BE2C (cell line): ENCODE measurements at regions not wholly inside any gene's neighbourhood (a gene's known extent, or its start where the extent isn't known, plus 50 kb on each side); places are given as distances from the start of the nearest gene placed in this dataset.
"Not testable (repeated sequence)": the region's sequence is repeated elsewhere in the genome, so short reads cannot be mapped to it uniquely, and the experiment has no call there.

Experiments
- DNase-seq: peaks from one replicate; pipeline ENCODE4 v3.0.0-alpha.2; 2020
- H3K27me3 ChIP-seq: fragments of 250-450 bp; sonication (Bioruptor Pico); 2 replicates; pipeline ENCODE4 v1.5.1; 2020; ENCODE audit warnings: mild to moderate bottlenecking
- H3K36me3 ChIP-seq: fragments of 250-450 bp; sonication (Bioruptor Pico); 2 replicates; pipeline ENCODE4 v1.5.1; 2020; ENCODE audit warnings: mild to moderate bottlenecking
- H3K4me1 ChIP-seq: fragments of 250-450 bp; sonication (Bioruptor Pico); 2 replicates; pipeline ENCODE4 v1.5.1; 2020
- H3K4me3 ChIP-seq: 2 replicates; pipeline ENCODE4 v1.5.1; 2011; ENCODE audit warnings: low read depth, low read length
- H3K9me3 ChIP-seq: fragments of 250-450 bp; sonication (Bioruptor Pico); 2 replicates; pipeline ENCODE4 v1.5.1; 2020
- TF ChIP-seq, protein P1 (sequence below): IDR thresholded peaks from 2 replicates; pipeline ENCODE4 v1.5.1; 2012; ENCODE audit warnings: mild to moderate bottlenecking, low read depth, low read length

DNA sequence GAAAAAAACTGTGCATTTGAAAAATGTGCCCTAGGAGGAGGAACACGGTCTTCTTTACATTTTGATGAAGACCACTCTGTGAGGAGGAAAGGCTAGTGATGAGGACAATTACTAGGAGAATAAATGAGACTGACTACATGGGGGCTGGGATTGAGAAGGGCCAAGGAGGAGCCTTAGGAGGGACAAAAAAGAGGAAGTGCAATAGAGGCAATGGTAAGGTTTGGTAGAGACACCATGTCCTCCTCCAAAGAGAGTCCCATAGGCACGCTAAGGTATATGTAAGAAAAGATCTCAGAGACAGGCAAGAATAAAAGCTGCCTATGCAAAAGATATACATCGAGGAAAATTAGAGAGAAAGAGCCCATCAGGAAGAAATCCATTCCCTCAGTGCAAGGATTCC is 336.5 kb upstream of the SFRP2 start:
- TF ChIP-seq, protein P1, sequence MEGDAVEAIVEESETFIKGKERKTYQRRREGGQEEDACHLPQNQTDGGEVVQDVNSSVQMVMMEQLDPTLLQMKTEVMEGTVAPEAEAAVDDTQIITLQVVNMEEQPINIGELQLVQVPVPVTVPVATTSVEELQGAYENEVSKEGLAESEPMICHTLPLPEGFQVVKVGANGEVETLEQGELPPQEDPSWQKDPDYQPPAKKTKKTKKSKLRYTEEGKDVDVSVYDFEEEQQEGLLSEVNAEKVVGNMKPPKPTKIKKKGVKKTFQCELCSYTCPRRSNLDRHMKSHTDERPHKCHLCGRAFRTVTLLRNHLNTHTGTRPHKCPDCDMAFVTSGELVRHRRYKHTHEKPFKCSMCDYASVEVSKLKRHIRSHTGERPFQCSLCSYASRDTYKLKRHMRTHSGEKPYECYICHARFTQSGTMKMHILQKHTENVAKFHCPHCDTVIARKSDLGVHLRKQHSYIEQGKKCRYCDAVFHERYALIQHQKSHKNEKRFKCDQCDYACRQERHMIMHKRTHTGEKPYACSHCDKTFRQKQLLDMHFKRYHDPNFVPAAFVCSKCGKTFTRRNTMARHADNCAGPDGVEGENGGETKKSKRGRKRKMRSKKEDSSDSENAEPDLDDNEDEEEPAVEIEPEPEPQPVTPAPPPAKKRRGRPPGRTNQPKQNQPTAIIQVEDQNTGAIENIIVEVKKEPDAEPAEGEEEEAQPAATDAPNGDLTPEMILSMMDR, result no peak
- Histone ChIP-seq H3K36me3 (no peaks in the 10 kb centered on the region), H3K27me3 (no peaks in the 10 kb centered on the region), H3K9me3 (no peaks in the 10 kb centered on the region), H3K4me1 (no peaks in the 10 kb centered on the region), H3K4me3 (no peak overlapping the region)
- no peak for DNase-seq

DNA sequence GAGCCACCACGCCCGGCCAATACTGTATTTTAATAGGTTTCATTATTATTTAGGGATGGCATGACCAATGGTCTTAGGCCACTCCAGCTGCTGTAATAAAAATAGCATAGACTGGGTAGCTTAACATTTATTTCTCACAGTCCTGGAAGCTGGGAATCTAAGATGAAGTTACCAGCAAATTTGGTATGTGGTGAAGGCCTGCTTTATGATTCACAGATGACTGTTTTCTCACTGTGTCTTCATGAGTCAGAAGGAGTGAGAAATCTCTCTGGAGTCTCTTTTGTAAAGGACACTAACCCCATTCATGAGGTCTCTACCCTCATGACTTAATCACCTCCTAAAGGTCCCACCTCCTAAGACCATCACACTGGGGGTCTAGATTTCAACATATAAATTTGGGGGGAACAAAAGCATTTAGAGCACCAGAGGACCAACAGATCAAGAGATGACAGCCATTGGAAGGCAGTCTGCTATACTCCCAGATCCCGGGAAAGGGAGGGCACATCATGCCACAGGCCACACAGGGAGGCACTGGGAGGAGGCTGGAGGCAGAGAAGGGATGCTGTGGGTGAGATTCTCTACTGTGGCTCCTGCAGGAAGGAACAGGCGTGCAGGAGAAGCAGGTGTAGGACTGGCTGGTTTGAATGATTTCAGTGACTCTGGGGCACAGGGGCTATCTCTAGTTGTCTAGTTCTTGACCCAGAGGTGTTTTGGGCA is 335.8 kb upstream of the SFRP2 start:
- Histone ChIP-seq H3K9me3 (no peaks in the 10 kb centered on the region), H3K4me1 (no peaks in the 10 kb centered on the region), H3K4me3 (no peak overlapping the region), H3K27me3 (no peaks in the 10 kb centered on the region), H3K36me3 (no peaks in the 10 kb centered on the region)
- TF ChIP-seq, protein P1, result no peak
- no peak for DNase-seq

DNA sequence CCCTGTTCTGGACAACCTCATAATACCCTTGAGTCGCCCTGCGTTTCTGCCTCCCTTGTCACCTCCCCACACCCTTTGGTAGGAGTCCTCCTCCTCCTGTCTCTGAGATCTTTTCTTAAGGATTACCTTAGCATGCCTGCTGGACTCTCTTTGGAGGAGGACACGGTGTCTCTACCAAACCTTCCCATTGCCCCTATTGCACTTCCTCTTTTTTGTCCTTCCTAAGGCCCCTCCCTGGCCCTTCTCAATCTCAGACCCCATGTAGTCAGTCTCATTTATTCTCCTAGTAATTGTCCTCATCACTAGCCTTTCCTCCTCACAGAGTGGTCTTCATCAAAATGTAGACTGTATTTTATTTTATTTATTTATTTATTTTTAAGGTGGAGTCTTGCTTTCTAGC is 335.0 kb upstream of the SFRP2 start:
- Histone ChIP-seq H3K4me1 (no peaks in the 10 kb centered on the region), H3K27me3 (no peaks in the 10 kb centered on the region), H3K36me3 (no peaks in the 10 kb centered on the region), H3K4me3 (no peak overlapping the region), H3K9me3 (no peaks in the 10 kb centered on the region)
- DNase-seq, result no peak
- TF ChIP-seq, protein P1, result no peak

DNA sequence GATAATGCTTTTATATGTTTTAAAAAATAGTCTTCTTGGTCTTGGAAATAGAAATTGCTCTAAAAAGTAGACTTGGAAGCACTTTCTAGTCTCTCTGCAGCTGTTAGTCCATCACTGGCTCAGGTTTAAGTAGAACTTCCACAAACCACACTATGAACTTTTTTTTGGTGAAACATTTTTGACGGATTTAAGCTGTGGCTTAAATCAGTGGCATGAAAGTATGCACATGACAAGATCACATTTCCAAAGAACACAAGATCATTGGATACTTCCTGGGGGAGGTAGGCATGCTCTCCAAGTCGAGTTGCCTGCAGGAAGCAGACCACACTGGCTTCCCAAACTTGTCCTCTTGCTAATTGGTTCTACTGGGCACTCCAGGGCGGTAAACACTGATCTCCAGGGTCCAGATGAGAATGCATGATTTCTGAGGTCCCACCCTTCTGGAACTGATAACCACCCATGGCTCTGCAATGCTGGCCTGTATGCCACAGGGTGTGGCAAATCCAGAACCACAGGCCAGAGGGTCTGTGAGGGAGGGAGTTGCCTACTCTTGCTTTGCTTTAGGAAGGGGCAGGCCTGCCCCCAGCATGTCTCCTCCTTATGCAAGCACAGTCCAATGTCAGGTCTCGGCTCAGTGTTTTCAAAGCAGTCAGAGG is 331.9 kb upstream of the SFRP2 start:
- Histone ChIP-seq H3K4me3 (no peak overlapping the region), H3K27me3 (no peaks in the 10 kb centered on the region), H3K4me1 (no peaks in the 10 kb centered on the region), H3K9me3 (no peaks in the 10 kb centered on the region), H3K36me3 (no peaks in the 10 kb centered on the region)
- TF ChIP-seq, protein P1, result no peak
- DNase-seq, result no peak

DNA sequence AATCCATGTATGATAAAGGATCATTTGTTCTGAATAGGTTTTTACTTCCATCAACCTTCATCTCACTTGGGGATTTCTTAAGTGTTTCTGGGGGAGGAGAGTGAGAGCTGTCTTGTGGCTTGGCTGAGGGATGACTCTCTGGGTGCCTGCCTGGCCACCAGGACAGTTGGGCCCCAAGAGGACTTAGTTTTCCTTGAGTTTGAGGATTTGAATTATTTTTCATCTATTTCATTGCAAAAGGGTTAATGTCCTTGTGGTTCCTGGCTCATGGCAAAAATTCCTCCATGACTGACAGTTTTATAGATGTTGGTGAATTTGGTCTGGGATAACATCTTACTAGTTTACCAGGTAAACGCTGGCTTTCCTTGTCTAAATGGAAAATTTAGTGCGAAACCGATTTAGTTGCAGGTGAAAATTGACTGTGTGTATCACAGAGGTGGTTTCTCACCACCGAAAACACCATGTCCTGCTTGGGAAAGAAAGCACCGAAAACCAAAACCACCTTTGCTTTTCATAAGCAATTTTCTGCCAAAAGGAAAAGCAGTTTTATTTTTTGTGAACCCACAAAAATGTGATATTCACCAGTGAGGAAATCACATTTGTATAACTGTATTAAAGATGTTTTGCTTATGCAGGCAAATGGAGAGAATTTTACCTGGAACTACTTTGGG is 331.3 kb upstream of the SFRP2 start:
- H3K36me3 ChIP-seq, result no peaks in the 10 kb centered on the region
- TF ChIP-seq, protein P1, result no peak
- no peaks in the 10 kb centered on the region for H3K27me3 ChIP-seq
- no peaks in the 10 kb centered on the region for H3K4me1 ChIP-seq
- no peaks in the 10 kb centered on the region for H3K9me3 ChIP-seq
- no peak for DNase-seq
- no peak overlapping the region for H3K4me3 ChIP-seq

DNA sequence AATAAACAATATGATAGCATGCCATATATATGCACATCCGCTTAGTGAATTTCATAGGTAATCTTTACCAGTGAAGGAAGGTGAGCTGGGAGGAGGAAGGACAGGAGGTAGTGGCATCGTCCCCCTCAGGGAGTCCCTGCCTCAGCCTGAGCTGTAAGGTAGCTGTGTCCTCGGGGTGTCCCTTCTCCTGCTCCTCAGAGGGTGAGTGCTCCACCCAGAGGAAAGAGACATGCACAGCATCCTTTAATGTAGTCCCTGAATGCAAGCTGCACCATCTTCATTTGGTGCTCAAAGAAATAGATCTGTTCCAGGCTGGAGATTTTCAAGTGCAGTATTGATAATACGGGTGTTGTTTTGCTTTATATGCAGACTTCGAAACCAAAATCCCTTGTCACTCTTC is 330.4 kb upstream of the SFRP2 start:
- H3K27me3 ChIP-seq, result no peaks in the 10 kb centered on the region

DNA sequence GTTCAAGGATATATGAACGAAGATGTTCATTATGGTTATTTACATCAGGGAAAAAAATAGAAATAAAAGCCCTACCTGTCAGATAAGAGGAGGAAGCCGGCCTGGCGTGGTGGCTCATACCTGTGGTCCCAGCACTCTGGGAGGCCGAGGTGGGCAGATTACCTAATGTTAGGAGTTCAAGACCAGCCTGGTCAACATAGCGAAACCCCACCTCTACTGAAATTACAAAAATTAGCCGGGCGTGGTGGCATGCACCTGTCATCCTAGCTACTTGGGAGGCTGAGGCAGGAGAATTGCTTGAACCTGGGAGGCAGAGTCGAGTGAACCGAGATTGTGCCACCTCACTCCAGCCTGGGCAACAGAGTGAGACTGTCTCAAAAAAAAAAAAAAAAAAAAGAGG is 328.8 kb upstream of the SFRP2 start:
- DNase-seq, H3K27me3 ChIP-seq, H3K4me3 ChIP-seq, H3K4me1 ChIP-seq, H3K36me3 ChIP-seq, H3K9me3 ChIP-seq: not testable (repeated sequence)

More for the DNA sequence above, 330.4 kb upstream of the SFRP2 start:
- no peaks in the 10 kb centered on the region for H3K4me1 ChIP-seq
- H3K4me3 ChIP-seq, result no peak overlapping the region
- DNase-seq, result no peak
- no peaks in the 10 kb centered on the region for H3K9me3 ChIP-seq
- TF ChIP-seq, protein P1, result peak; percentile 37; the same call in 1 of the 2 replicates
- H3K36me3 ChIP-seq, result no peaks in the 10 kb centered on the region
